GM18858 (cell line): ENCODE measurements at regions not wholly inside any gene's neighbourhood (a gene's known extent, or its start where the extent isn't known, plus 50 kb on each side); places are given as distances from the start of the nearest gene placed in this dataset.

Source experiments
- ATAC-seq: cut with Tn5 transposase; IDR thresholded peaks from one replicate; pipeline ENCODE4 v1.9.1; 2021; ENCODE audit not compliant: unreplicated experiment

DNA sequence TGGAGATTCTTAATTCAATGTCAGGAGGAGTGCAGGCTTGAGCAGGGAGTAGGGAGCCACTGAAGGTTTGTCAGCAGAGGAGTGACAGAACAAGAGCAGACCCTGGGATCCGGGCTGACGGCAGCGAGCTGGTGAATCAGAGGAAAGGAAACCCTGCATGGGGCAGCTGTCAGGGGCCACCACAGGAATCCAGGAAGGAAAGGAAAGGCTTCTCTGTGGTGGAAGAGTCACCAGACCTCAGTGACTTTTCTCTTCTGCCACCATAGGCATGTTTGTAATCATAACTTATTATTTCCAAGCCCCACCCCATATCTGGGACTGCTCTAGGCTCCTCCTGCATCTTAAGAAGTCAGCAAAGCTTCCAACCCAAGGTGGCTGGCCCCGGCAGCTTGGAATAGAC lies 150.9 kb downstream of the BCOR start:
- no peak for ATAC-seq

DNA sequence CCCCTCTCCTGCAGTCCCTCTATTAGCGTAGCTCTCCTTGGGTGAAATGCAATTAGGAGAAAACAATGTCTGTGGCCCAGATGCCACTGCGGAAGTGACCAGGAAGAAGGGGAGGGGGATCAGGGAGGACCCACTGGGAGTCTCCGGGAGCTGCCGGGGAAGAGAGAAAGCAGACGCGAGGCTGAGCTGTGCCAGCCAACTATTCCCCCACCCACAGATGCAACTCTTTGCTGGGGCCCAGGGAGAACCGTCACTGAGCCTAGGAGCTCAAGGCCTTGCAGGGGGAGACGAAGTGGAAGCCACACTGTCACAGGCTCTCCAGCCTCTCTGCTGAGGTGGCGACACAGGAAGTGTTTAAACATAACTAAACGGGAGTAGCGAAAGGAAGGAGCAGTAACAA lies 149.2 kb downstream of the BCOR start:
- ATAC-seq: no peak

DNA sequence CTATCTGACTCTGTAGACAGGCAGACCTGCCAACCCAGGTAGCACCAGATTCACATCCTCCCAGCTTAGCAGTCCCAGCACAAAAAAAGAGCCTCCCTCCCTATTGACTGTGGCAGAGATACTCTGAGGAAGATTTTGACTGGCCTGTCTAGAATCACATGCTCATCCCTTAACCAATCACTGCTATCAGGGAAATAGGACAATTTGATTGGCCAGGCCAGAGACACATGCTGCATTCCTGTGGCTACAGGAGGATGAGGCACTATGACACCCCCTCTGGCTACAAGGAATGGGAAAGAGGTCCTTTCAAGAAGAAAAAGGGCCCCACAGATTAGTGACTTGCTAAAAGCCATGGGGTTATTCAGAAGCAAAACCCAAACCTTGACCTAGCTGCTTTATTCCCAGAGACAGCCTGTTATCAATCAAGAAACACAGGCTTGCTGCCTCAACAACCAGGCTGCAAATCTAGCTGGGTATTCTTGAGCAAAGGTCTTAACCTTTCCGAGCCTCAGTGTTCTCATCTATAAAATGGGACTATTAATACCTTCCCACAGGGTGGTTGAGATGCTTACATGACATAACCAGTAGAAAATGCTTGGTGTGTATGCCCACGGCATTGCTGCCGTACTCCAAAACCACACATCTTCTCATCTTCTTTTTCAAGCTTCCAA lies 147.6 kb downstream of the BCOR start:
- no peak for ATAC-seq

GRCh38 chrX:39952989-39953388 lies 144.8 kb downstream of the BCOR start:
- no peak for ATAC-seq

GRCh38 chrX:39953879-39954278 lies 143.9 kb downstream of the BCOR start:
- no peak for ATAC-seq

GRCh38 chrX:39954851-39955250 lies 142.9 kb downstream of the BCOR start:
- ATAC-seq: no peak

DNA sequence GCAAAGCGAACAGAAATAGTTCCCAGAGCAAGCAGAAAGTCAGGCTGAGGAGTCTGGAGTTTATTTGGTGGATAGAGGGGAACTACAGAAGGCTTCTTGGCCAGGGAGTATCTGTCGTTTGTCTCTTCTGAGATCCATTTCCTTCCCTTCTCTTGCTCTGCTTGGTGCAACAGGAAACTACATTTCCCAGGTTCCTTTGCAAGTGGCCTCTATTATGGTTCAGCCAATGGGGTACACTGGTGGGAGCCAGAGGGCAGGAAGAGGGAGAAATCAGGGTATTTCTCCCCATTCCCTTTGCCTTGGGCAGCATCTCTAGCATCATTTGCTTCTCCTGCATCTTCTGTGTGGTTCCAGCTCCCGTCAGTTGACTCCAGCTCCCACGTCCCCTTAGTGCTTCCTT lies 142.1 kb downstream of the BCOR start:
- ATAC-seq: no peak

DNA sequence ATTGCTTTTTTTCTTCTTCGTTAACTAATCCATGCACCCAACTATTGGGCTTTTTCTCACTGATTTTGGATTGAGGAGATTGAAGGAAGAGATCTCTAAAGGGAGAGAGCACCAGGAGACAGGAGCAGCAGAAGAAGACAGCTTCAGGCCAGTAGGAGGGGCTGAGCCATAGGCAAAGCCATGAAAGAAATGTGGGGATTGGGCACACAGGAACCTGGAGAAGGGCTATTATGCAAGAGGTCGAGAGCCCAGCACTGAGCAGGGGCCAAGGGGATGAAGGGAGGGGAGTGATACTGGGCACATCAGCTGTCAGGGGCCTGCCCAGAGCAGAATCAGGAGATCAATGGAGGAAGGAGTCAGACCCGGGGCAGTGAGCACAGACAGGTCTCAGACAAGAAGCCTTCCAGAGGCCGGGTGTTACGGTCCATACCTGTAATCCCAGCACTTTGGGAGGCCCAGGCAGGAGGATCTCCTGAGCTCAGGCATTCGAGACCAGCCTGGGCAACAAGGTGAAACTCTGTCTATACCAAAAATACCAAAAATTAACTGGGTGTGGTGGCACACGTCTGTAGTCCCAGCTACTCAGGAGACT lies 140.9 kb downstream of the BCOR start:
- ATAC-seq: no peak

DNA sequence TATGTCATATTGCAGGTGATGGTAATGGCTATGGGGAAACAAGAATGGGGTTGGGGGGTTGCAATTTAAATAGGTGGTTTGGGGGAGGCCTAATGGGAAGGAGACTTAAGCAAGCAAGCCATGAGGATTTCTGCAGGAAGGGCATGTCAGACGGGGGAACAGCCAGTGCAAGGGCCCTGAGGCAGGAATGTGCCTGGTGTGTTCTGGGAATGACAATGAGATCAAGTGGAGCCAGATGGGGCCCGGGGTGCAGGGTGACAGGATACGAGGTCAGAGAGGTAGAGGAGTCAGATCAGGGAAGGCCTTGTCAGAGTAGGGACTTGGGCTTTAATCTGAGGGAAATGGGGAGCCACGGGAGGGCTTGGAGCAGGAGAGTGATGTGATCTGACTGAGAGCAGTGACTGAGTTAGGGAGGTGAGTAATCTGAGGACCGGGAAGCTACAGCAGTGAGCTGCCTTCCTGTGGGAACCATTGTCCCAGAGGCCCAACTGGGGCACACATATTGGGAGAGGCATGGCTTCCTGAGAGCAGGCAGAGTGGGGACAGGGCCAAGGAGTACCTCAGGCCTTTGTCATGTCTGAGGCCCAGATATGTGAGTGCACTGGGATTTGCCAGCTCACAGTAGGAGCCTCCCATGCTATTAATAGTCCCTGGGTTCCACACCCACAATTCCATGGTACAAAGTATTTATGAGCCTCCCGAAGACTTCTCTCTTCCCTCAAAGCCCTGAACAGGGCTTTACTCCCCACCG lies 139.8 kb downstream of the BCOR start:
- ATAC-seq: no peak

- ATAC-seq: no peak
Observed at GRCh38 chrX:39958850-39959249, 138.9 kb downstream of the BCOR start.

DNA sequence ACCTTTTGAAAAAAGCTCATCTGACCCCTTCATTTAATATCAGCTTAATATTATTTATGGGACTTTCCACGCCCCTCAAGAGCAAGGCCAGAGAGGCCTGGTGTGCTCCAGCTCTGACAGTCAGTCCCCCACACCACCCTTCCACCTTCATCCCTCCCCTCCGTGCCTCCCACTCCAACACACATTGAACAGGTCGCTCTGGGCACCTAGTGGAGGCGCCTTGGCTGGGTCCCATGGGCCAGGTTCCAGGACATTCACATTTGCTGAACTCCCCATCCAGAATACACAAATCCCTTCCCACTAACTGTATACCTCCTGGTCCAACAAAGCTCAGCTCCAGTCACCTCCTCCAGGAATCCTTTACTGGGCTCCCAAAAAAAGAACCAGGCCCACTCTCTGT lies 137.5 kb downstream of the BCOR start:
- ATAC-seq: no peak

- no peak for ATAC-seq
Observed at GRCh38 chrX:39961441-39961840, 136.3 kb downstream of the BCOR start.

DNA sequence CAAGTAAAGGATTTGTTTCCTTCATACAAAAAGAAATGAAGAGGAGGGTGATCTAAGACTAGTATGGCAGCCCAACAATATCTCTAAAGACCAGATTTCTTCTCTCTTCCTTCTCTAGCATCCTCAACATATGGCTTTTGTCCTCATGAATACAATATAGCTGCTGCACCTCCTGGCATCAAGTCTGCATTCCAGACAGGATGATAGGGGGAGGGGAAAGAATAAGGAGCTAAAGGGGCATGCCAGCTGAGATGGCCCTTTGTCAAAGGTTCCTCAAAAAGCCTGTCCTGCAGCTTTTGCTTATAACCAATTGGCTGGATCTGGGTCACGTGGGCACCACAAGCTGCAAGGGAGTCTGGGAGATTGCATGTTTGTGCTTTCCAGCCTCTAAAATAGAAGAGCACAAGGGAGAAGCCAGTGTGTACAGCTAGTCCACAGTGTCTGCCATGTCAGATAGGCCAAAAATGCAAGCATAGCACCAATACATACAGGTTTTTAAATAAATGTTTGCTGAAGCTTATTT lies 132.6 kb downstream of the BCOR start:
- no peak for ATAC-seq

DNA sequence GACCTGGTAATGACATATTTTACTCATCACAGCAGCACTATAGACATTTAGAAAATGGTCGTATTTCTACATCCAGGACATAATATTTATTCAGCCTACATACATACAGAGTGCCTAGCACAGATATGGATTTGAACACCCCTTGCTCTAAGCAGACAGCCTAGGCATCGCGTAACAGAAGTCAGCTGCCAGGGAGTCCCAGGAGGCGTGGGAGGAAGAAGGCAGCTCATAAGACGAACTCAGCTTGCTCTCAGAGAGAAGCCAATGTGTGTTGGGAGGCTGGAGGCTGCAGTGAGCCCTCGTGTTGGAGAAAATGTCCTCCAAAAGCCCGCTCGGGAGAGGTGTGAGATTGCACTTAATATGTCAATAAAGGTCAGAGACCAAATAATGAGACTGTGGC lies 131.6 kb downstream of the BCOR start:
- ATAC-seq: no peak

DNA sequence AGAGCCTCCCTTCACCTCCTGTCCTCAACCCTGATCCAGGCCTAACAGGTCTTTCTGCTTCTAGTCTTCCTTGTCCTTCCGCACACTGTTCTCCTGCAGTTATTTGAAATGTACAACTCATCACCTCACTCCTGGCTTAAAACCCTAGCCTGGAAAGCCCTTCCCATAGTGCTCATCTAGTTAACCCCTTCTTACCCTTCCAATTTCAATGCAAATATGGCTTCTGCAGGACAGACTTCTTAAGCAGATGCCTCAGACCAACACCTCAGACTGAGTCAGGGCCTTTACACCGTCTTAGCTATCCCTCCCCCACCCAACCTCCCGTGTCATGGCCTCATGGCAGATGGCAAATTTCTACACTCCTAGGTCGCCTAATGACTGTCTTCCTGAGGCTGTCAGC lies 130.4 kb downstream of the BCOR start:
- no peak for ATAC-seq

DNA sequence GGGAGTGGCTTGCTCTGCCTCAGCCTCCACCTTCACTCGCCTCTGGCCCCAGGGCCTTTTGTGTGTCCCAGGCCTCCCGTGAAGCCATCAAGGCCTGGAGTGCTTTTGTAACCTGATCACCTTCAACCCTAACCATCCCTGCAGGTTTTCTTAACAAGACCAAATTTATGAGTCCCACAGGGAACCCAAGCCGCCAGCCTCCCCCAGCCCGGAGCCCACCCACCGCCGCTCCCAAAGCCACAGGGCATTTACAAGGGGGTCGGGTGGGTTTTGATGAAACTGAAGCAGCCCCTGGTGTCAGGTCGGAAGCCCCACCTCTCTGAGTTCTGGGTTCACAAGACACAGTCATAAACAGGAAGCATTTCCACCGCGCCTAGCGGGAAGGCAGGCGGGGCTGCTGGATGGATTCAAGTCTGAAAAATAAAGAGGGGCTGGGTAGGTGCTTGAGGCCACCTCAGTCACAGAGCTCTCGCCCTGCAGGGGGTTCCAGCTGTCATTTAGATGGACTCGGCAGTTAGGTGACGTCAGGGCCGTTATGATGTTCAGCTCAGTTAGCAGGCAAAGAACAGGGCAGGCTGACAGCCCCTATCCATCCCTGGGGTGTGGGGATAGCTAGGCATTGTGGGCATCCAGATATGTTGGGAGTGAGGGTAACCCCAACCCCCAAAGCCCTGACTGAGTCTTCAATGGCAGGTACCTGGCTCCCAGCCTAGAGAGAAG lies 128.5 kb downstream of the BCOR start:
- no peak for ATAC-seq

DNA sequence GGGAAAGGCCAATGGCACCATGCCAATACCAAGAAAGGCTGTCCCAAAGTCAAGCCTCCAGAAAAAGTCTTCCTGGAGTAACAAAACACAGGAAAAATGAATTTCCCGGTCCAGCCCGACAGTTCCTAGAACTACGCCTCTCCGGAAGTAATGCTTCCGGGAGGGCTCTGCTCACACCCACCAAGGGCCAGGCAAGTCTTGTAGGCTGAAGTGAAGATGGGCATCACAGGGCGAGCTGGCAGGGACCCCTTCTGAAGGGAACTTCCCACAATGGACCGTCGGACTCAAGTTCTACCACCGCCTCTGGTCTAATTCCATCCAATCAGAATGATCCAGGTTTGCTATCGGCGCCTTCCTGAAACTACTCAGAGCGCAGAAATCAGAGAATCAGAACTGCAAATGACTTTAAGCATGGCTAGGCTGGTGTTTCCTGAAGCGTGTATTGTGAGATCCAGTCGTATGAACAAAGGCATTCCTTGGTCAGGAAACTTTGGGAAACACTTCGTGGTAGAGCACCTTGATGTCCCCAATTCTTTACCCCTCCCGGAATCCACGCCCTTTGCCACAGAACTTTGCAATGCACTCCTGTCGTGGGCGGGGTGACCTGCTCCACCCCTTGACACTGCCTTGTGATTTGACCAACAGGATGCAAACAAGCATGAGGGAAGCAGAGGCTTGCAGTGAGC lies 127.8 kb downstream of the BCOR start:
- no peak for ATAC-seq

- no peak for ATAC-seq
Observed at GRCh38 chrX:39971760-39972159, 126.0 kb downstream of the BCOR start.

DNA sequence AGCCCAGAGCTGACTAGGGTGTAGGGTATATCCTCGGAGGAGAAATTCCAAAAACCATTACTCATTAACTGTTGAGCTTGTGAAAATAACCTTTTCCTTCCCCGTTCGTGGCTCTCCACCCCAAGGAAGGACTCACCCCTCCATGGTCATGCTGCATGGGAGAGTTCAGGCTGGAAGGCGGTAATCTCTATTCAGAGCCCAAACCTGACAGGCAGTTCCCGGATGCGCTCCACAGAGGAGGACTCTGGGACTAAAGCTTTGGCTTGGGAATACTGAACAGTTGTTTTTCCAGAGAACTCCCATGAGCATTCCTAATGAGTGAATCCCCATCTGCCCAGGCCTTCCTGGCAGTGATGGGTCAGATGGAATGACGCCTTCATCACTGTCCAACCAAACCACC lies 125.4 kb downstream of the BCOR start:
- no peak for ATAC-seq

DNA sequence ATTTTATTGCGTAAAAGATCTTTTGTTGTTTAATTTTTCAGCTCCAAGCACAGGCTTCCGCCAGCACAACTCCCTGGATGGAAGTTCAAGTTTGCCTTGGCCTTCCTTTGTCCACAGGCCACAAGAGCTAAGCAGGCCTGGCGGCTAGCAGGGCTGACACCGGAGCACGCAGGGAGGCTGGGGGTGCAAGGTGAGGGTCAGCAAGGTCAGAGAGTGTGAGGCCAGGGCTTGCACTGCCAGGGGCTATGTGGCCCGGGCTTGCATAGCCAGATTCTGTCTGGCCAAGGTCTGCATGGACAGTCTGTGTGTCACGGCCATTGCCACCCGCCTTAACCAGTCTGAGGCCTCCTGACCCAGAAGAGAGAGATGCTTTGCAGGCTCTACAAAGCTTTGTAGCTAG lies 123.9 kb downstream of the BCOR start:
- no peak for ATAC-seq

DNA sequence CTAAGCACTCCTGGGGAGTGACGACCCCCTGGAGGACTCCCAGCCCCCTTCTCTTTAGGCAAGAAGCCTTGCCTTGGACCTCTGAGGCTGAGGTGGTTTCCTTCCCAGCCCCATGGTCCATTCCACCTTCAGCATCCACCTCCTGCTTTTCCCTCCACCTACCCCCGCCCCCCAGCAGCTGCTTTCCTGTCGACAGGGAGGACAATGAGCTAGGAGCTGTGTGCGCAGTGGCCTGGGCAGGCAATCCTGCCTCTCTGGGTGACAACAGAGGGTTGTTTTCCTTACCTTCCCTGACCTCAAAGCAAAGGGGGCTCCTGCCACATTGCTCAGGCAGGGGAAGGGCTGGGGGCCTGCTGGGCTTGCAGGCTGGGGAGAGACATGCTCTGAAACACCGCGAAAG lies 123.5 kb downstream of the BCOR start:
- no peak for ATAC-seq
